Activated CD4-positive, alpha-beta T cell treated with anti-CD3 and anti-CD28 coated beads for 36 hours (primary cell): ENCODE measurements at regions not wholly inside any gene's neighbourhood (a gene's known extent, or its start where the extent isn't known, plus 50 kb on each side); places are given as distances from the start of the nearest gene placed in this dataset.

Experiments
- ATAC-seq: fragments of 200-7000 bp; cut with Tn5 transposase; one replicate; pipeline ENCODE4 v1.10.0; 2021; ENCODE audit warnings: mild to moderate bottlenecking, moderate library complexity
- CTCF ChIA-PET: fragments of 350-600 bp; sonication (Branson Sonifier 250); formaldehyde crosslinking; loops from one replicate; lab custom pipeline; 2021; ENCODE audit warnings: antibody characterized with exemption; lab: Charles Lee
- POLR2A ChIA-PET: fragments of 350-600 bp; sonication (Branson Sonifier 250); formaldehyde crosslinking; loops from one replicate; lab custom pipeline; 2021; ENCODE audit warnings: antibody characterized with exemption, inconsistent platforms; lab: Charles Lee
- DNase-seq: peaks from one replicate; pipeline ENCODE4 v3.0.0-alpha.2; 2020
- H3K27ac Mint-ChIP-seq: one replicate; pipeline ENCODE4 v1.8.0; 2021; ENCODE audit warnings: mixed read lengths
- H3K27me3 Mint-ChIP-seq: one replicate; pipeline ENCODE4 v1.8.0; 2021; ENCODE audit warnings: mixed read lengths
- H3K36me3 Mint-ChIP-seq: one replicate; pipeline ENCODE4 v1.8.0; 2021; ENCODE audit warnings: low read depth, mixed read lengths
- H3K4me1 Mint-ChIP-seq: one replicate; pipeline ENCODE4 v1.8.0; 2021; ENCODE audit warnings: mixed read lengths
- H3K4me3 Mint-ChIP-seq: one replicate; pipeline ENCODE4 v1.8.0; 2021; ENCODE audit warnings: mild to moderate bottlenecking, moderate library complexity, mixed read lengths
- H3K9me3 Mint-ChIP-seq: one replicate; pipeline ENCODE4 v1.8.0; 2021; ENCODE audit warnings: low read depth, mixed read lengths
- intact Hi-C, 2 experiments: fragments of 100-400 bp; cut with DNase I in 1 of 2; cut with micrococcal nuclease in 1 of 2; formaldehyde crosslinking; loops; one replicate each; pipeline versions ENCODE4 v1.14.2 to v1.15.1; 2022 to 2024; cut with DNase I, micrococcal nuclease

DNA sequence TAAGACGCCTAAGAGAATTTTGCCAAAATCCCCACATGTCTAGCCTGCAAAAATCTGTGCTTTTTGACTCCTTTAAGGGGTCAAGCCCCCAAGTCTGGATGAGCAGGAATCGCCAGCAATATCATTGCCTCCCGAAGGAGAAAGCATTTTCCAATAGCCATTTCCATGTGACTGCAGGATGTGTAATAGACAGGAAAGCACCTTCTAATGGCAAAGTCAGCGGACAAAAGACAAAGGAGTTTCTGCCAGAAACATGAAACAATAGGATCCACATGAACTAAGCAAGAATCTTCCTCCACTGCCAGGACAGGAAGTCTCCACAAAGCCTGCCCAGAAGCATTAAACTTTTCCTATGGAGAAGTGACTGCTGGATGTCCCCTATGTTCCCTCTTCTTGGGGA is 177.1 kb upstream of the PCSK5 start:
- Mint-ChIP-seq H3K27me3 (peaks cover 2% of the 10 kb centered on the region), H3K27ac (no peak overlapping the region), H3K4me1 (no peaks in the 10 kb centered on the region), H3K9me3 (no peaks in the 10 kb centered on the region), H3K36me3 (no peaks in the 10 kb centered on the region), H3K4me3 (no peak overlapping the region)
- no peak for ATAC-seq
- POLR2A ChIA-PET = no interaction called here
- CTCF ChIA-PET = no interaction called here
- no peak for DNase-seq
- intact Hi-C loops = no loop called here

DNA sequence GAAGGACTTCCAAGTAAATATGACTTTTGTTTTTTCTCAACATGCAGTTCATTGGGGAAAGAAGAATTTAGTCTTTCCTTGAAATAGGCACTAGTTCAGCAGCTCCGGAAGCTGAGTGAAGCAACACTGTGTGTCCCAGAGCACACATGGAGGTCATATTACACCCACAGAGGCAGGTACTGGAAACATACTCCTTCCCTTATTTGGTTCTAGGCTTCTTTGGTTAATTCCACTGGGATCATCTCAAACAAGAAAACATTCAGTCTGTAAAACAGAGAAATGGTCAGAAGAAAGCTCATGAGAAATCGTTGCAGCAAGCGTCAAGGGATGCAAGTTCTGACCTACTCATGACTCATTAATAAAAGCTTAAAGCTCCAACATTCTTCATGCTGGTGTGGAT is 175.1 kb upstream of the PCSK5 start:
- DNase-seq (no peak), ATAC-seq (no peak)
- Mint-ChIP-seq H3K4me1 (no peaks in the 10 kb centered on the region), H3K9me3 (no peaks in the 10 kb centered on the region), H3K27me3 (peaks cover 2% of the 10 kb centered on the region), H3K36me3 (no peaks in the 10 kb centered on the region), H3K27ac (no peak overlapping the region), H3K4me3 (no peak overlapping the region)
- ChIA-PET CTCF (no interaction called here), POLR2A (no interaction called here)
- intact Hi-C loops = no loop called here

- Mint-ChIP-seq H3K4me3 (no peak overlapping the region), H3K9me3 (no peaks in the 10 kb centered on the region), H3K4me1 (no peaks in the 10 kb centered on the region), H3K36me3 (no peaks in the 10 kb centered on the region), H3K27ac (no peak overlapping the region), H3K27me3 (peaks cover 2% of the 10 kb centered on the region)
- no peak for DNase-seq
- CTCF ChIA-PET = no interaction called here
- no peak for ATAC-seq
- intact Hi-C loops = no loop called here
- POLR2A ChIA-PET = no interaction called here
Measured at GRCh38 chr9:75718677-75719076, 171.8 kb upstream of the PCSK5 start.

DNA sequence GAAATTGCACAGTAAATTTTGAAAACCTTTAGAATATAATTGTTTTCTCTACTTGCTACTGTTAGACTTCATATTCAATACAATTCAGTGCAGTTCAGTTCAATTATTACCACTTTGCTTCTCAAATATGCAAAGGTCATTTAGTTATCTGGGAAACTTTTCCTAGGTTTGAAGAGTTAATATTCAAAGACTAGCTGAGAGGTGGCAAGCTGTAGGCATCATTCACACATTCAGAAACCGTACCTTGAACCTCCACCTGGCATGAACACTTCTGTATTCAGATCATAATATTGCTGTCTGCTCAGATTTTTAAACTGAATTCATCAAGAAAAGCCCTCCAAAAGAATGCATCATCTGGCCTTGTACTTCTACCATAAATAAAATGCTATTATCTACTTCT is 162.1 kb upstream of the PCSK5 start:
- Mint-ChIP-seq H3K27me3 (peaks cover 4% of the 10 kb centered on the region), H3K9me3 (peaks cover 2% of the 10 kb centered on the region), H3K36me3 (no peaks in the 10 kb centered on the region), H3K4me3 (no peak overlapping the region), H3K4me1 (no peaks in the 10 kb centered on the region), H3K27ac (no peak overlapping the region)
- intact Hi-C loops = loop anchor here in 1 of 2 experiments (5.0 kb wide), 1 partner anchor 49 kb away; no protein-coding TSS in a partner anchor
- ATAC-seq (no peak), DNase-seq (no peak)
- POLR2A ChIA-PET = no interaction called here
- CTCF ChIA-PET = no interaction called here

GRCh38 chr9:75734802-75735201 is 155.7 kb upstream of the PCSK5 start:
- H3K27me3 Mint-ChIP-seq = peaks cover 7% of the 10 kb centered on the region
- no peaks in the 10 kb centered on the region for H3K9me3 Mint-ChIP-seq
- no peaks in the 10 kb centered on the region for H3K36me3 Mint-ChIP-seq
- intact Hi-C loops = no loop called here
- ATAC-seq = no peak
- no peak for DNase-seq
- H3K4me3 Mint-ChIP-seq = no peak overlapping the region
- POLR2A ChIA-PET = no interaction called here
- H3K4me1 Mint-ChIP-seq = no peaks in the 10 kb centered on the region
- no peak overlapping the region for H3K27ac Mint-ChIP-seq
- CTCF ChIA-PET = no interaction called here

GRCh38 chr9:75739884-75740611 is 150.4 kb upstream of the PCSK5 start:
- H3K27me3 Mint-ChIP-seq = peaks cover 7% of the 10 kb centered on the region
- ChIA-PET POLR2A (no interaction called here), CTCF (no interaction called here)

GRCh38 chr9:75743855-75744254 is 146.6 kb upstream of the PCSK5 start:
- intact Hi-C loops = no loop called here
- H3K36me3 Mint-ChIP-seq = no peaks in the 10 kb centered on the region
- no peaks in the 10 kb centered on the region for H3K9me3 Mint-ChIP-seq
- CTCF ChIA-PET = no interaction called here
- ATAC-seq (no peak), DNase-seq (no peak)
- H3K27me3 Mint-ChIP-seq = peaks cover 7% of the 10 kb centered on the region
- H3K4me1 Mint-ChIP-seq = no peaks in the 10 kb centered on the region
- POLR2A ChIA-PET = no interaction called here
- no peak overlapping the region for H3K27ac Mint-ChIP-seq
- no peak overlapping the region for H3K4me3 Mint-ChIP-seq

More at GRCh38 chr9:75739884-75740611, 150.4 kb upstream of the PCSK5 start:
- Mint-ChIP-seq H3K36me3 (no peaks in the 10 kb centered on the region), H3K27ac (no peak overlapping the region), H3K4me1 (no peaks in the 10 kb centered on the region), H3K9me3 (no peaks in the 10 kb centered on the region), H3K4me3 (no peak overlapping the region)
- no peak for DNase-seq
- no peak for ATAC-seq
- intact Hi-C loops = no loop called here

DNA sequence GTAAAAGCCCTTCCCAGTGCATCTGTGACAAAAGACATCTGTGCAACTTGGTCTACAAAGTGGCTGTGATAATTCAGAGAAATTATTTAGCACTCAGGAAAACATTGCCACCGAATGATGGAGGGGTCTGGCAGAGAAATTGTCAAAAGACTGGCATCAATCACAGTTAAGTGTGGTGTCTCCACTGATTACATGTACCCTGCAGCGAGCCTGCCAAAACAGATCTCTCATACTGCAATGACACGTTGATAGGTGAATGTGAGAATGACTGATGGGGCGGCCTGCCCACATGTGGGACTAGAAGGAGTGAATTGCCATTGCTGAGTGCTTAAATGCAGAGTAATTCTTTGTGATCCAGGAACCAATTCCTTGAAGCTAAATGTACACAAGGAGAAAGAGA is 136.4 kb upstream of the PCSK5 start:
- intact Hi-C loops = no loop called here
- Mint-ChIP-seq H3K36me3 (no peaks in the 10 kb centered on the region), H3K27me3 (no peaks in the 10 kb centered on the region), H3K27ac (no peak overlapping the region), H3K4me3 (no peak overlapping the region), H3K9me3 (peaks cover 2% of the 10 kb centered on the region), H3K4me1 (no peaks in the 10 kb centered on the region)
- CTCF ChIA-PET = no interaction called here
- no peak for DNase-seq
- POLR2A ChIA-PET = no interaction called here
- ATAC-seq = no peak

DNA sequence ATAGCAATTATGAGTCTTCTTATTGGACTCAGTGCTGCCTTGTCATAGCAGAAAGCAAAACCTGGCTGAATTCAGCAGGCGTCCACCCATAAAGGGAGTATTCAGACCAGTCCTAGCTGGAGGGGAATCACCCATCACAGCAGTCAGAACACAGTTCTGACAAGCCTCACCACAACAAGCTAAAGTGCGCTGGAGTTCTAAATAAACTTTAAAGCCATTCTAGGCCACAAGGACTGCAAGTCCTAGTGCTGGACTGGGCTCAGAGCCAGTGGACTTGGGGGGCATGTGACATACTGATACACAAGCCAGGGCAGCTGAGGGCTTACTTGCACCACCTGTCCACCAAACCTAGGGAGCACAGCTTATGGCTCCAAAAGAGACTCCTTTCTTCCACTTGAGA is 115.3 kb upstream of the PCSK5 start:
- intact Hi-C loops = loop anchor here in 1 of 2 experiments (5.0 kb wide), 1 partner anchor 48 kb away; no protein-coding TSS in a partner anchor
- ChIA-PET CTCF (no interaction called here), POLR2A (no interaction called here)
- Mint-ChIP-seq H3K4me1 (no peaks in the 10 kb centered on the region), H3K9me3 (peaks cover 2% of the 10 kb centered on the region), H3K27me3 (peaks cover 6% of the 10 kb centered on the region), H3K36me3 (no peaks in the 10 kb centered on the region), H3K27ac (no peak overlapping the region), H3K4me3 (no peak overlapping the region)
- DNase-seq (no peak), ATAC-seq (no peak)

DNA sequence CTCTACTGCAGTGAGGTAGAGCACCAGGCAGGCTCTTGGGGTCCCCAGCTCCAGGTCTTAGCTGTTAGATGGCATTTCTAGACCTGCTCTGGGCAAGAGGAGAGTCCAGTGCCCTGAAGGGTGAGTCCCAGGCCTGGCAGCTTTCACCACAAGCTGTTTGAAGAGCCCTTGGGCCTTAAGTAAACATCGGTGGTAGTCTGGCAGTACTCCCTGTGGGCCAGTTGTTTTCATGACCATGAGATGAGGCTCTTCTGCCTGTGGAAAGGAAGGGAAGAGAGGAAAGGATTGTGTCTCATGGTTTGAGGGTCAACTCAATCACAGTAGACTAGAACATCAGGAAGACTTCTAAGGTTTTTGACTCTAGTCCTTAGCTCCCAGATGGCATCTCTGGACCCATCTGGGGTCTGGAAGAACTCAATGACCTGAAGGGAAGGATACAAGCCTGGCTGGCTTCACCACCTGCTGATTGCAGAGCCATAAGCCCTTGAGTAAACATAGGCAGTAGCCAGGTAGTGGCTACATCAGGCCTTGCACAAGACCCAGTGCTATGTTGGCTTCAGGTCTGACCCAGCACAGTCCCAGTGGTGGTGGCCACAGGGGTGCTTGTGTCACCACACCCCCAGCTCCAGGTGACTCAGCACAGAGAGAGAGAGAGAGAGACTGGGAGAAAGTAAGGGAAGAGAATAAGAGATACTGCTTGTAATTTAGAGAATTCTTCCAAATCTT is 114.3 kb upstream of the PCSK5 start:
- ChIA-PET CTCF (no interaction called here), POLR2A (no interaction called here)
- intact Hi-C loops = loop anchor here in 1 of 2 experiments (5.0 kb wide), 1 partner anchor 49 kb away; no protein-coding TSS in a partner anchor
- Mint-ChIP-seq H3K9me3 (no peaks in the 10 kb centered on the region), H3K4me1 (no peaks in the 10 kb centered on the region), H3K27ac (no peak overlapping the region), H3K36me3 (no peaks in the 10 kb centered on the region), H3K27me3 (peaks cover 7% of the 10 kb centered on the region), H3K4me3 (no peak overlapping the region)
- ATAC-seq (no peak), DNase-seq (no peak)

- CTCF ChIA-PET = no interaction called here
- H3K4me3 Mint-ChIP-seq = no peak overlapping the region
- POLR2A ChIA-PET = no interaction called here
- no peaks in the 10 kb centered on the region for H3K36me3 Mint-ChIP-seq
- H3K27me3 Mint-ChIP-seq = peaks cover 5% of the 10 kb centered on the region
- H3K27ac Mint-ChIP-seq = no peak overlapping the region
- intact Hi-C loops = no loop called here
- no peaks in the 10 kb centered on the region for H3K9me3 Mint-ChIP-seq
- ATAC-seq (no peak), DNase-seq (no peak)
- H3K4me1 Mint-ChIP-seq = no peaks in the 10 kb centered on the region
Measured at GRCh38 chr9:75780185-75780584, 110.3 kb upstream of the PCSK5 start.

GRCh38 chr9:75788006-75788634 is 102.4 kb upstream of the PCSK5 start:
- no peak overlapping the region for H3K4me3 Mint-ChIP-seq
- H3K27me3 Mint-ChIP-seq = peaks cover 7% of the 10 kb centered on the region
- no peak overlapping the region for H3K27ac Mint-ChIP-seq
- intact Hi-C loops = no loop called here
- CTCF ChIA-PET = no interaction called here
- ATAC-seq (peak; percentile 61), DNase-seq (peak; percentile 4)
- H3K4me1 Mint-ChIP-seq = peaks cover 7% of the 10 kb centered on the region
- POLR2A ChIA-PET = no interaction called here
- H3K36me3 Mint-ChIP-seq = no peaks in the 10 kb centered on the region
- H3K9me3 Mint-ChIP-seq = peaks cover 2% of the 10 kb centered on the region
